ENCODE measurements at regions not wholly inside any gene's neighbourhood (a gene's known extent, or its start where the extent isn't known, plus 50 kb on each side); places are given as distances from the start of the nearest gene placed in this dataset.

GRCh38 chr10:62894156-62894555, 78.0 kb upstream of the EGR2 start:
- no peak for TF ChIP-seq CTCF (IDR thresholded peaks at IDR 0.05)
- no peak for TF ChIP-seq POLR2AphosphoS5 (IDR thresholded peaks at IDR 0.05)
